Mesendoderm (in vitro differentiated cells): ENCODE measurements at regions not wholly inside any gene's neighbourhood (a gene's known extent, or its start where the extent isn't known, plus 50 kb on each side); places are given as distances from the start of the nearest gene placed in this dataset.

Source experiments
- DNase-seq: peaks from one replicate; pipeline ENCODE4 v3.0.0; 2013
- H2AK5ac ChIP-seq: 2 replicates; pipeline ENCODE4 v1.6.1; 2013; ENCODE audit warnings: low read length, inconsistent platforms
- H2BK120ac ChIP-seq: 2 replicates; pipeline ENCODE4 v1.6.1; 2013; ENCODE audit warnings: low read depth, mild to moderate bottlenecking, low read length, moderate library complexity, mixed read lengths
- H2BK15ac ChIP-seq: replicated peaks from 2 replicates; pipeline ENCODE4 v1.6.1; 2013; ENCODE audit warnings: low read depth, mild to moderate bottlenecking, moderate library complexity
- H2BK5ac ChIP-seq: 2 replicates; pipeline ENCODE4 v1.6.1; 2013; ENCODE audit warnings: low read length, inconsistent platforms
- H3K18ac ChIP-seq: 2 replicates; pipeline ENCODE4 v1.6.1; 2013; ENCODE audit warnings: mild to moderate bottlenecking, low read length, mixed read lengths
- H3K23ac ChIP-seq: one replicate; pipeline ENCODE4 v1.6.1; 2013; ENCODE audit warnings: low read length
- H3K27ac ChIP-seq: 2 replicates; pipeline ENCODE4 v1.5.1; 2013; ENCODE audit warnings: low read depth, mild to moderate bottlenecking, inconsistent platforms, low read length, moderate library complexity
- H3K27me3 ChIP-seq: 2 replicates; pipeline ENCODE4 v1.6.1; 2013; ENCODE audit warnings: low read length, control low read depth, mild to moderate bottlenecking, inconsistent platforms; ENCODE audit not compliant: insufficient read depth, poor library complexity
- H3K36me3 ChIP-seq: 2 replicates; pipeline ENCODE4 v1.6.1; 2013; ENCODE audit warnings: low read length, inconsistent platforms; ENCODE audit not compliant: control insufficient read depth, insufficient read depth
- H3K4ac ChIP-seq: one replicate; pipeline ENCODE4 v1.6.1; 2013; ENCODE audit warnings: low read depth, mild to moderate bottlenecking, low read length, moderate library complexity
- H3K4me1 ChIP-seq: 2 replicates; pipeline ENCODE4 v1.6.1; 2013; ENCODE audit warnings: low read depth, low read length, inconsistent platforms; ENCODE audit not compliant: control insufficient read depth
- H3K4me2 ChIP-seq: 2 replicates; pipeline ENCODE4 v1.6.1; 2013; ENCODE audit warnings: low read length
- H3K4me3 ChIP-seq: 2 replicates; pipeline ENCODE4 v1.5.1; 2013; ENCODE audit warnings: mild to moderate bottlenecking, low read length
- H3K56ac ChIP-seq: one replicate; pipeline ENCODE4 v1.6.1; 2013; ENCODE audit warnings: low read length
- H3K79me1 ChIP-seq: 2 replicates; pipeline ENCODE4 v1.6.1; 2013; ENCODE audit warnings: low read length, inconsistent platforms
- H3K79me2 ChIP-seq: 2 replicates; pipeline ENCODE4 v1.6.1; 2013; ENCODE audit warnings: mild to moderate bottlenecking, low read length; ENCODE audit not compliant: control insufficient read depth, insufficient read depth
- H3K9ac ChIP-seq: 2 replicates; pipeline ENCODE4 v1.6.1; 2013; ENCODE audit warnings: low read length, inconsistent platforms
- H4K5ac ChIP-seq: one replicate; pipeline ENCODE4 v1.6.1; 2013; ENCODE audit warnings: low read length
- H4K8ac ChIP-seq: one replicate; pipeline ENCODE4 v1.6.1; 2013; ENCODE audit warnings: low read depth, mild to moderate bottlenecking, control low read depth, low read length, moderate library complexity
- WGBS: extraction: QIAGEN DNeasy Blood & Tissue Kit; methylation state at CpG from one replicate; pipeline ENCODE4 v1.1.7; 2013; ENCODE audit warnings: low lambda C conversion rate, missing lambda C conversion rate; ENCODE audit not compliant: insufficient coverage; ENCODE audit errors: extremely low coverage; 5-methylcytosine and 5-hydroxymethylcytosine counted together

- H4K5ac ChIP-seq: no peak overlapping the region
- no peak overlapping the region for H3K23ac ChIP-seq
- H2BK5ac ChIP-seq: no peak overlapping the region
- H3K27me3 ChIP-seq: no peaks in the 10 kb centered on the region
- no peaks in the 10 kb centered on the region for H3K79me1 ChIP-seq
- H2BK120ac ChIP-seq: no peak overlapping the region
- H3K4me1 ChIP-seq: no peaks in the 10 kb centered on the region
- H3K56ac ChIP-seq: no peak overlapping the region
- H3K9ac ChIP-seq: no peak overlapping the region
- no peak overlapping the region for H3K4ac ChIP-seq
- H3K4me2 ChIP-seq: no peak overlapping the region
- no peaks in the 10 kb centered on the region for H3K36me3 ChIP-seq
- no peak overlapping the region for H2BK15ac ChIP-seq
- H3K4me3 ChIP-seq: no peak overlapping the region
- H4K8ac ChIP-seq: no peak overlapping the region
- H3K27ac ChIP-seq: no peak overlapping the region
- DNase-seq: no peak
- H3K79me2 ChIP-seq: no peaks in the 10 kb centered on the region
- no CpG with 5 or more reads among the region's 2 CpGs for WGBS
- no peak overlapping the region for H2AK5ac ChIP-seq
- H3K18ac ChIP-seq: no peak overlapping the region
Observed at GRCh38 chr12:105750096-105750495, 388.7 kb downstream of the NUAK1 start.

DNA sequence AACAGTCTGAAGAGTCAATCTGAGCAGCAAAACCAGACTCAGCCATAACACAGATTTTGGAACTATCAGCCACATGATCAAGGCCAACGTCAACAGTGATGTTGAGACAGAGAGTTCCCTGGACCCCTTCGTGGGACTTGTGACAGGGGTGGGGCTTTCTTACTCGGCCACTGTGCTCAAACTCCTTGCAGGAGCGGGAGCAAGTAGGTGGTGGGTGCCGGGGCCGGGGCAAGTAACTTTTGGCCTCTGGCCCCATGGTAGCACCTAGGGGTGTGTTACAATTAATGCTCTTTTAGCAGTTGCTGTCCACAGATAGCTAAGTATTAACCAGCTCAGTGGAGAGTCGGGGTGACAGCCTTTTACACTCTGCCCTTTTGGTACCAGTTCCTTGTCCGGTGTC is 384.4 kb downstream of the NUAK1 start:
- Histone ChIP-seq H2BK15ac (no peak overlapping the region), H3K79me2 (no peaks in the 10 kb centered on the region), H3K36me3 (no peaks in the 10 kb centered on the region), H3K27ac (no peak overlapping the region), H3K27me3 (no peaks in the 10 kb centered on the region), H3K4me2 (no peak overlapping the region), H3K56ac (no peak overlapping the region), H4K8ac (no peak overlapping the region), H3K9ac (no peak overlapping the region), H2BK120ac (no peak overlapping the region), H3K4me3 (no peak overlapping the region), H3K23ac (no peak overlapping the region), H4K5ac (no peak overlapping the region), H2AK5ac (no peak overlapping the region), H3K4me1 (no peaks in the 10 kb centered on the region), H3K4ac (no peak overlapping the region), H3K79me1 (no peaks in the 10 kb centered on the region), H3K18ac (no peak overlapping the region), H2BK5ac (no peak overlapping the region)
- no CpG with 5 or more reads among the region's 8 CpGs for WGBS
- DNase-seq: no peak

DNA sequence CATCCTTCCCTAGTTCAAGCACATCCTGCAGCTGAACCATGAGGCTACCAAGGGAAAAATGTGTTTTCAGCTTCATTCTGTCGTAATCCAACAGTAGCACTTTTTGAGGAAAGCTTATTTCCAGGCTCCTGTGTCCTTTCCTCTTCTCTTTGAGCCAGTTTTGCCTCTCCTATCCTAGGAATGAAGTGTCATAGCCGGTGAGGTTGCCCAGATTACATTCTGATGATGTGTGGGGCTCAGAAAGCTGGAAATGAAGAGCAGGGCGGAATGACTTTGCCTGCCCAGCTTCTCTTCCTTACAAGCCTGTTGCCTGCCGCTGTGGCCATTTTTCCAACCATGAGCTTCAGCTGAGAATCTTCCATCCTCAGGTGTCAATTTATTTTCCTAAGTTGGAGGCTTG is 381.8 kb downstream of the NUAK1 start:
- Histone ChIP-seq H3K4me1 (no peaks in the 10 kb centered on the region), H4K5ac (no peak overlapping the region), H3K4me3 (no peak overlapping the region), H3K79me2 (no peaks in the 10 kb centered on the region), H3K4ac (no peak overlapping the region), H3K18ac (no peak overlapping the region), H2BK5ac (no peak overlapping the region), H2BK15ac (no peak overlapping the region), H3K23ac (no peak overlapping the region), H3K4me2 (no peak overlapping the region), H3K36me3 (no peaks in the 10 kb centered on the region), H3K56ac (no peak overlapping the region), H3K9ac (no peak overlapping the region), H2BK120ac (no peak overlapping the region), H3K79me1 (no peaks in the 10 kb centered on the region), H3K27me3 (no peaks in the 10 kb centered on the region), H2AK5ac (no peak overlapping the region), H3K27ac (no peak overlapping the region), H4K8ac (no peak overlapping the region)
- no CpG with 5 or more reads among the region's 4 CpGs for WGBS
- DNase-seq: no peak

- Histone ChIP-seq H3K79me2 (no peaks in the 10 kb centered on the region), H3K79me1 (no peaks in the 10 kb centered on the region), H3K23ac (no peak overlapping the region)
Observed at GRCh38 chr12:105759149-105759548, 379.6 kb downstream of the NUAK1 start.

DNA sequence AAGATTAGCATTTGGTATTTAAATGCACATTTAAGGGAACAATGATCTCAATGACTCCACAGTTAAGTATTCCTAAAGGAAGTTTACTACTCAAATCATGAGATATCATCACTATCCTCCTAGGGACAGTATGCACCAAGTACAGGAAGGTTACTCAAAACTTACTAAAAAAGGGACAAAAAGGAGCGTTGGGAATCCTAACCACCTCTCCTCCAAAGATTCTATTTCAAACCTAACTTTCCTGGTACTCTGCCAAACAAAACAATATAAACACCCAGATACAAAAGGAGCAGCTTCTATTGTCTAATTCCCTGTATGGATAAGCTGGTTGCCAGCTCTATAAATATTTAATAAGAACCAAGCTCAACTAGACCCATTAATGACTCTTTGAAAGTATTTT is 377.7 kb downstream of the NUAK1 start:
- H3K79me1 ChIP-seq: no peaks in the 10 kb centered on the region
- H3K27ac ChIP-seq: no peak overlapping the region
- H3K4me3 ChIP-seq: no peak overlapping the region
- H3K23ac ChIP-seq: no peak overlapping the region
- no peak overlapping the region for H2BK15ac ChIP-seq
- no peak overlapping the region for H3K18ac ChIP-seq
- no peak overlapping the region for H4K8ac ChIP-seq
- no peaks in the 10 kb centered on the region for H3K79me2 ChIP-seq
- H3K4me1 ChIP-seq: no peaks in the 10 kb centered on the region
- WGBS: no CpG with 5 or more reads among the region's 1 CpG
- no peak overlapping the region for H2BK120ac ChIP-seq
- H4K5ac ChIP-seq: no peak overlapping the region
- H3K4ac ChIP-seq: no peak overlapping the region
- no peak for DNase-seq
- H3K36me3 ChIP-seq: no peaks in the 10 kb centered on the region
- no peak overlapping the region for H3K56ac ChIP-seq
- no peak overlapping the region for H2BK5ac ChIP-seq
- H3K4me2 ChIP-seq: no peak overlapping the region
- H2AK5ac ChIP-seq: no peak overlapping the region
- no peaks in the 10 kb centered on the region for H3K27me3 ChIP-seq
- no peak overlapping the region for H3K9ac ChIP-seq

More at GRCh38 chr12:105759149-105759548, 379.6 kb downstream of the NUAK1 start:
- Histone ChIP-seq H2AK5ac (no peak overlapping the region), H2BK120ac (no peak overlapping the region), H3K27ac (no peak overlapping the region), H2BK15ac (no peak overlapping the region), H3K56ac (no peak overlapping the region), H3K4ac (no peak overlapping the region), H3K27me3 (no peaks in the 10 kb centered on the region), H3K4me2 (no peak overlapping the region), H3K4me3 (no peak overlapping the region), H3K36me3 (no peaks in the 10 kb centered on the region), H2BK5ac (no peak overlapping the region), H4K8ac (no peak overlapping the region), H3K4me1 (no peaks in the 10 kb centered on the region), H3K18ac (no peak overlapping the region), H3K9ac (no peak overlapping the region), H4K5ac (no peak overlapping the region)
- WGBS: no CpG with 5 or more reads among the region's 5 CpGs
- no peak for DNase-seq

GRCh38 chr12:105764216-105764835 is 374.4 kb downstream of the NUAK1 start:
- DNase-seq: no peak
- no peak overlapping the region for H3K4me2 ChIP-seq
- H2BK5ac ChIP-seq: no peak overlapping the region
- H3K79me2 ChIP-seq: no peaks in the 10 kb centered on the region
- no peaks in the 10 kb centered on the region for H3K27me3 ChIP-seq
- H3K23ac ChIP-seq: no peak overlapping the region
- no peak overlapping the region for H3K4me3 ChIP-seq
- no peak overlapping the region for H2AK5ac ChIP-seq
- H3K9ac ChIP-seq: no peak overlapping the region
- H2BK120ac ChIP-seq: no peak overlapping the region
- no peaks in the 10 kb centered on the region for H3K36me3 ChIP-seq
- no peaks in the 10 kb centered on the region for H3K79me1 ChIP-seq
- H3K4me1 ChIP-seq: no peaks in the 10 kb centered on the region
- H3K27ac ChIP-seq: no peak overlapping the region
- WGBS: no CpG with 5 or more reads among the region's 10 CpGs
- H3K4ac ChIP-seq: no peak overlapping the region
- no peak overlapping the region for H3K18ac ChIP-seq
- H4K5ac ChIP-seq: no peak overlapping the region
- H2BK15ac ChIP-seq: no peak overlapping the region
- no peak overlapping the region for H4K8ac ChIP-seq
- no peak overlapping the region for H3K56ac ChIP-seq
